GM18511 (cell line): ENCODE measurements at regions not wholly inside any gene's neighbourhood (a gene's known extent, or its start where the extent isn't known, plus 50 kb on each side); places are given as distances from the start of the nearest gene placed in this dataset.
"Not testable (repeated sequence)": the region's sequence is repeated elsewhere in the genome, so short reads cannot be mapped to it uniquely, and the experiment has no call there.

ENCODE experiments used
- ATAC-seq: cut with Tn5 transposase; IDR thresholded peaks from one replicate; pipeline ENCODE4 v1.9.1; 2021; ENCODE audit warnings: mild to moderate bottlenecking, moderate library complexity; ENCODE audit not compliant: unreplicated experiment

- no peak for ATAC-seq
These were observed 302.5 kb downstream of the BMPER start for GRCh38 chr7:34207810-34208209.

- ATAC-seq, result no peak
These were observed 303.7 kb downstream of the BMPER start for GRCh38 chr7:34208878-34209621.

- ATAC-seq, result no peak
These were observed 305.7 kb downstream of the BMPER start for GRCh38 chr7:34211018-34211417.

- ATAC-seq, result no peak
These were observed 312.6 kb downstream of the BMPER start for GRCh38 chr7:34217972-34218371.

DNA sequence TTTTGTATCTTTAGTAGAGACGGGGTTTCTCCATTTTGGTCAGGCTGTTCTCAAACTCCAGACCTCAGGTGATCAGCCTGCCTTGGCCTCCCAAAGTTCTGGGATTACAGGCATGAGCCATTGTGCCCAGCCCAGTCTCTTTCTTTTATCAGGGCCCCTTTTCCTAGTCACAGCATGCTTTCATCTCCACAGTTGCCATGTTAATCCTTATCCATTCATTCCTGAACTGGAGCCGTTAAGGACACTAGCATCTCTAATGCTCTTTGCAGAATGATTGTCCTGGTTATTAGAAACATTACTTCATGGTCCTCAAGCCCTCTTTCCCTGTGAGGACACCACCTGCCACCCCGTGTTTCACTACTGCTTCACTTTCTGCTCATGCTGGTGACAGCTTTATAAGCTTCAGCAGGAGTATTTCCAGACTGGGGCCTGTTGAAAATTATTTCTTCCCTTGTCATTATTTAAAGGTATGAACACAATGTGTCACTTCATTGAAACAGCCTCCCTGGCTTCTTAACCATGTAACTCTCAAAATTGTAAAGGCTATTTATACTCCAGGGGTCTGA is 313.9 kb downstream of the BMPER start:
- no peak for ATAC-seq

GRCh38 chr7:34220506-34221185 is 315.3 kb downstream of the BMPER start:
- no peak for ATAC-seq

GRCh38 chr7:34222316-34222715 is 317.0 kb downstream of the BMPER start:
- no peak for ATAC-seq

GRCh38 chr7:34222722-34223121 is 317.4 kb downstream of the BMPER start:
- no peak for ATAC-seq

DNA sequence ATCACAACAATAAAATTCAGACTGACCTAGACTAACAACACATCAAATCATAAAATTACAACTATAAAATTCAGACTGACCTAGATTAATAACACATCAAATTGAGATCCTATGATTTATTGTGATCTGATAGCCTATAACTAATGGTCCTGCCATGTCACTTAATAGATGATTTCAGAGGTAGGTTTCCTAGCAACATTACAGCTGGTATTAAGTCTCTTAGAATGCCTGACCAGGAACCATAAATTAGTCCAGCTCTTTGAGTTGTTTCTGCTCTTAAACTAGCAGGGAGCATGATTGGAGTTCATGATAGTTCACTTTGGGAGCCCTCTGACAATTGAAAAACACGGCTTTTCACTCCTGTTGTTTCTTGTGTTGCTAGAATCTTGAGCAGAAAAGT is 318.9 kb downstream of the BMPER start:
- ATAC-seq, result no peak

DNA sequence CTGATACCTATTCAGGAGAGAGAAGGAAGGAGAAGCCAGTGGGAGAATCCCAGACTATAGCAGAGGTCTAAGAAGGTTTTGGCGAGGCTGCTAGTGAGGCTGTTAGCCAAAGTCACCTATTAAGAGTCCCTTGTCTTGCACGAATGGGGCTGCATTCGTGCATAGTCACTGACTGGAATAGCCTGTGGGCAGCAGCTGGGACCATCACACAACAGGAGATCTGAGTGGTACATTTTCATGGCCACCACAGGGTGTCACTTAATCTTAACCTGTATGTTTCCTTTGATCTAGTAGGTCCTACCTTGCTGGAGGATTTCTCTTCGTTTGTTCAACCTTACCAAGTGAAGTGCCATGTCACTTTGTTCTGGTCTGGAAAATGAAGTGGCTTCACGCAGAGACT is 319.9 kb downstream of the BMPER start:
- no peak for ATAC-seq

DNA sequence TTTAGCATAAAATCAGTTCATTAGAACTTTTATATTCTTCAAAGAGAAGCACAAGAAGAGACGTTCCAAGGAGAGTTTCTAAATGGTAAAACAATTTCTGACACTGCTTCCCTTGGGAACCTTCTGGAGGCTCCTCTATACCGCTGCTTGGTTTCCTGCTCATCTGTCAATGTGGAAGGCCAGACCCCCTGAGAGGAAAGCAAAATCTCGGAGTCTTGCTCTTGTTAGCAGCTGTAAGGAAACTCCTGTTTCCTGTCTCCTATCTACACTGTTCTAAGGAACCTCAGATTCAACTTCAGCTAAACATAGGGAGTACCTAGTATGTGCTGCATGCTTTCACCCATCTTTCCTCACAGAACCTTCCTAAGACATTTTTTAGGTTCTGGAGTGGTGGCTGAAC is 322.2 kb downstream of the BMPER start:
- ATAC-seq, result no peak

DNA sequence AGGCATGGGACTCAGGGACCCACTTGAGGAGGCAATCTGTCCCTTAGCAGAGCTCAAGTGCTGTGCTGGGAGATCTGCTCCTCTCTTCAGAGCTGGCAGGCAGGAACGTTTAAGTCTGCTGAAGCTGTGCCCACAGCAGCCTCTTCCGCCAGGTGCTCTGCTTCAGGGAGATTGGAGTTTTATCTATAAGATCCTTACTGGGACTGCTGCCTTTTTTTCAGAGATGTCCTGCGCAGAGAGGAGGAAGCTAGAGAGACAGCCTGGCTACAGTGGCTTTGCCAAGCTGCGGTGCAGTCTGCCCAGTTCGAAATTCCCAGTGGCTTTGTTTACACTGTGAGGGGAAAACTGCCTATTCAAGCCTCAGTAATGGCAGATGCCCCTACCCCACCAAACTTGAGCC is 329.8 kb downstream of the BMPER start:
- not testable (repeated sequence) for ATAC-seq

DNA sequence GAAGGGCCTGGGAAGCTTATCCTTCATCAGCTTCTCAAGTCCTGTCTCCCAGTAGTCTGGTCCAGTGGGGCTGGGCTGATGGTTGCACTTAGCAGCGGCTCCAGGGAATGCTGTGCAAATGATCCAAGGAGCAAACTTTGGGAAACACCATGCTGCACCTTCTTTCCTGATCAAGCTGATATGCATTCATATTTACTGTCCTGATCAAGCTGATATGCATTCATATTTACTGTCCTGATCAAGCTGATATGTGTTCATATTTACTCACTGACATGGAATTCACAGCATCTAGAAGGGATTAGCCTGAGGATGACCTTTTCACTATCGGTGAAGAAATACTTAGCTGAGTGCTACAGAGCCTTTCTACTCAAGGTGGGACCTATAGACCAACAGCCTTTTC is 330.7 kb downstream of the BMPER start:
- no peak for ATAC-seq

GRCh38 chr7:34236839-34237492 is 331.6 kb downstream of the BMPER start:
- ATAC-seq, result no peak

- no peak for ATAC-seq
These were observed 332.1 kb downstream of the BMPER start for GRCh38 chr7:34237493-34237849.

- ATAC-seq, result no peak
These were observed 335.1 kb downstream of the BMPER start for GRCh38 chr7:34240417-34240816.

GRCh38 chr7:34242391-34242790 is 337.1 kb downstream of the BMPER start:
- ATAC-seq, result no peak

DNA sequence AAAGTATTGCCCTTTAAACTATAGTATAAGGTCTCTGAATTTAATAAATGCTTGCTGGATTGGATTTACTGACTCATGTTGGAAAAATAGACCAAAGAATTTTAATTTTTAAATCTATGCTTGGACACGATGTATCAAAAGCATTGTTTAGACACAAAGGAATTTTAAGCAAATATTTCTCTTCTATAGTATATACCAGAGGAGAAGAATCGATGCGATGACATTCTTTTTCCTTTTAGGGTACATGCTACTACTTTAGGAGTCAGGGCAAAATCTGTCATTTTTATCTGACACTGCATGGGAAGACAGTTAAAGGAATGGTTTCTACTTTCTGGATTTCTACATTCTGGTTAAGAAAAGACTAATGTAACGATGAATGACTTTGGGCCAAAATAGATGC is 339.9 kb downstream of the BMPER start:
- ATAC-seq, result no peak

- no peak for ATAC-seq
These were observed 342.1 kb downstream of the BMPER start for GRCh38 chr7:34247468-34247867.

GRCh38 chr7:34249192-34249591 is 343.9 kb downstream of the BMPER start:
- ATAC-seq, result no peak

DNA sequence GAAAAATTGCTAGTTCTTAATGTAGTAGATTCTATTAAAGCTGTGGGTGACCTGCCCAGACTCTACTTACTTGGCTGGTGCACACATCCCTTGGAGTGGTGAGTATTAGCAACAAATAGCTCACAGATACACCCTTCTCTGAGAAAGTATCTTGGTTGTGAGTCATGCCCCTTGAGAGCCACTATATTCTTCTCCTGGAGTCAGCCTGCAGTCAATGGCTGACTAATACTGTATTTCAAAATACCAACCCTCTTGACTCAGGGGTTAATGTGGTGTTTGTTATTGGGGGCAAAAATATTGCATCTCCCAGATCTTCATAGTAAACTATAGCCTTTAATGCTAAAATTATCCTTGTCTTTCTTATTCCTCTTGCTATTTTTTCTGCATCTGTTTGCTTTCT is 354.9 kb downstream of the BMPER start:
- no peak for ATAC-seq

- ATAC-seq, result no peak
These were observed 357.8 kb downstream of the BMPER start for GRCh38 chr7:34263168-34263567.
